ENCODE measurements at regions not wholly inside any gene's neighbourhood (a gene's known extent, or its start where the extent isn't known, plus 50 kb on each side); places are given as distances from the start of the nearest gene placed in this dataset.

- TF ChIP-seq, protein P1, sequence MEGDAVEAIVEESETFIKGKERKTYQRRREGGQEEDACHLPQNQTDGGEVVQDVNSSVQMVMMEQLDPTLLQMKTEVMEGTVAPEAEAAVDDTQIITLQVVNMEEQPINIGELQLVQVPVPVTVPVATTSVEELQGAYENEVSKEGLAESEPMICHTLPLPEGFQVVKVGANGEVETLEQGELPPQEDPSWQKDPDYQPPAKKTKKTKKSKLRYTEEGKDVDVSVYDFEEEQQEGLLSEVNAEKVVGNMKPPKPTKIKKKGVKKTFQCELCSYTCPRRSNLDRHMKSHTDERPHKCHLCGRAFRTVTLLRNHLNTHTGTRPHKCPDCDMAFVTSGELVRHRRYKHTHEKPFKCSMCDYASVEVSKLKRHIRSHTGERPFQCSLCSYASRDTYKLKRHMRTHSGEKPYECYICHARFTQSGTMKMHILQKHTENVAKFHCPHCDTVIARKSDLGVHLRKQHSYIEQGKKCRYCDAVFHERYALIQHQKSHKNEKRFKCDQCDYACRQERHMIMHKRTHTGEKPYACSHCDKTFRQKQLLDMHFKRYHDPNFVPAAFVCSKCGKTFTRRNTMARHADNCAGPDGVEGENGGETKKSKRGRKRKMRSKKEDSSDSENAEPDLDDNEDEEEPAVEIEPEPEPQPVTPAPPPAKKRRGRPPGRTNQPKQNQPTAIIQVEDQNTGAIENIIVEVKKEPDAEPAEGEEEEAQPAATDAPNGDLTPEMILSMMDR (conservative IDR thresholded peaks at IDR 0.05), result no peak
- peaks cover 3% of the 10 kb centered on the region for H3K9me3 Mint-ChIP-seq
- DNase-seq (ENCODE audit: extremely low spot score, unreplicated experiment), result no peak
- H3K27ac Mint-ChIP-seq, result no peak overlapping the region
- peaks cover 6% of the 10 kb centered on the region for H3K4me1 Mint-ChIP-seq (ENCODE audit: unreplicated experiment)
- H3K27me3 Mint-ChIP-seq, result peaks cover 44% of the 10 kb centered on the region
- no peak overlapping the region for H3K4me3 Mint-ChIP-seq
- peaks cover 4% of the 10 kb centered on the region for H3K36me3 Mint-ChIP-seq
Measured at GRCh38 chr7:25887266-25887665, 264.7 kb upstream of the NFE2L3 start.

DNA sequence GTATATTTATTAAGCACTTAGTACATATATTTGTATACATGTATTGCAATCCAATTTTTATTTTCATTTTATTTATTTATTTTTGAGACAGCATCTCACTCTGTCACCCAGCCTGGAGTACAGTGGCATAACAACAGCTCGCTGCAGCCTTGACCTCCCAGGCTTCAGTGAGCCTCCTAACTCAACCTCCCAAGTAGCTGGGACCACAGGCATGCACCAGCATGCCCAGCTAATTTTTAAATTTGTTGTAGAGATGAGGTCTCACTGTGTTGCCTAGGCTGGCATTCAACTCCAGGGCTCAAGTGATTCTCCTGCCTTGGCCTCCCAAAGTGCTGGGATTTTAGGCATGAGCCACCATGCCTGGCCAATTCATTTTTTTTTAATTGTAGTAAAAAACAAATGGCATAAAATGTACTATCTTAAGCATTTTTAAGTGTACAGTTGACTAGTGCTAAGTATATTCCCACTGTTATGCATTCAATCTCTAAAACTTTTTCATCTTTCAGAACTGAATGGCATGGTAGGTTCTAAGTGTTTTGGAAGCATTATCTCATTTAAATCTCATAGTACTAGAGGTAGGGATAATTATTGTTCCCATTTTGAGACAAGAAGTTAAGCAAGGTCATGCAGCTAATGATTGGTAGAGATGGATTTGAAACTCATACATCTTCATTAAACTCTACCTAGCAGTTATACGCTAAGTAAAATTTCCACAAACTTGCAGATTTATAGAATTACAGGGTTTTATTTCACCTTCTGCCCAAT, 264.0 kb upstream of the NFE2L3 start:
- H3K27me3 Mint-ChIP-seq, result peaks cover 40% of the 10 kb centered on the region
- H3K4me3 Mint-ChIP-seq, result no peak overlapping the region
- peaks cover 4% of the 10 kb centered on the region for H3K36me3 Mint-ChIP-seq
- no peak for DNase-seq (ENCODE audit: extremely low spot score, unreplicated experiment)
- H3K27ac Mint-ChIP-seq, result no peak overlapping the region
- peaks cover 10% of the 10 kb centered on the region for H3K4me1 Mint-ChIP-seq (ENCODE audit: unreplicated experiment)
- peaks cover 3% of the 10 kb centered on the region for H3K9me3 Mint-ChIP-seq
- TF ChIP-seq, protein P1 (conservative IDR thresholded peaks at IDR 0.05), result no peak

- H3K27me3 Mint-ChIP-seq, result peaks cover 32% of the 10 kb centered on the region
- H3K4me1 Mint-ChIP-seq (ENCODE audit: unreplicated experiment), result peaks cover 10% of the 10 kb centered on the region
- TF ChIP-seq, protein P1 (conservative IDR thresholded peaks at IDR 0.05), result no peak
- H3K36me3 Mint-ChIP-seq, result peaks cover 4% of the 10 kb centered on the region
- DNase-seq (ENCODE audit: extremely low spot score, unreplicated experiment), result no peak
- H3K27ac Mint-ChIP-seq, result no peak overlapping the region
- H3K4me3 Mint-ChIP-seq, result no peak overlapping the region
- H3K9me3 Mint-ChIP-seq, result peaks cover 3% of the 10 kb centered on the region
Measured at GRCh38 chr7:25889765-25890164, 262.2 kb upstream of the NFE2L3 start.

DNA sequence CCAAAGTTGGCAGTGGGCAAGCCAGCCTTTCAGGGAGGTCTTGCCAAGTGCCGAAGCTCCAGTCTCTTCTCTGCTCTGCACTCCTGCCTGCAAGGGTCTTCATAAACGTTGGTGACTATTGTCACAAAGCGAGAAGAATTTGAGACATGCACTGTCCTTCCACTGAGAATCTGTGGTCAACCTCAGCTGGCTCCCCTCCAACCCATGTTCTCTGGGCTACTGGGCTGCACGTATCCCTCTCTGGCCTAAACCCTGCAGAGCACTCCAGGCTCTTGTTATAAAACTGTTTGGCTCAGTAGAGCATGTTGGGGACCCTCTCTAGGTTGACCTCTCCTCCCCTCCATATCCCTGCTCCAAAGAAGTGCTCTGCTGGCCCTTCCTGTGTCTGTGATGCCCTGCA, 260.4 kb upstream of the NFE2L3 start:
- TF ChIP-seq, protein P1 (conservative IDR thresholded peaks at IDR 0.05), result no peak
- H3K9me3 Mint-ChIP-seq, result no peaks in the 10 kb centered on the region
- H3K27ac Mint-ChIP-seq, result no peak overlapping the region
- H3K4me1 Mint-ChIP-seq (ENCODE audit: unreplicated experiment), result peaks cover 18% of the 10 kb centered on the region
- peaks cover 29% of the 10 kb centered on the region for H3K27me3 Mint-ChIP-seq
- no peak for DNase-seq (ENCODE audit: extremely low spot score, unreplicated experiment)
- no peaks in the 10 kb centered on the region for H3K36me3 Mint-ChIP-seq
- no peak overlapping the region for H3K4me3 Mint-ChIP-seq

DNA sequence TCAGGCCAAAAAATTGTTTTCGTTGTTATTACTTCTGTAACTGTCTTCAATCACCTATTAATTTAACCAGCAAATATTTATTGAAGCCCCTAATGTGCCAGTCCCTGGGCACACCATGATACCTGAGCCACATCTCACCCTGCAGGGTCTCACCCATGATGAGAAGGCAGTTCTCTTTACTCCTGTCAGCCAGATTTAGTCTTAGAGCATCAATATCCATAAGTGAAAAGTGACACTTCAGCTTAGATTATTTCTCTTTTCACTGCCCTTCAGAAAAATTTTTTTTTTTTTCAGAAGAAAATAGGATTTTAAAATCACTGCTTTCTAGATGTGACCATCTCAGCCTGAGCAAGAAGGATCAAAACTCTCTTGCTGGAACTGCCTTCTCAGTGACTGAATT, 258.6 kb upstream of the NFE2L3 start:
- TF ChIP-seq, protein P1 (conservative IDR thresholded peaks at IDR 0.05), result no peak
- no peak for DNase-seq (ENCODE audit: extremely low spot score, unreplicated experiment)
- no peaks in the 10 kb centered on the region for H3K9me3 Mint-ChIP-seq
- no peaks in the 10 kb centered on the region for H3K36me3 Mint-ChIP-seq
- H3K4me3 Mint-ChIP-seq, result no peak overlapping the region
- no peak overlapping the region for H3K27ac Mint-ChIP-seq
- H3K4me1 Mint-ChIP-seq (ENCODE audit: unreplicated experiment), result peaks cover 18% of the 10 kb centered on the region
- peaks cover 28% of the 10 kb centered on the region for H3K27me3 Mint-ChIP-seq
